ENCODE measurements at regions not wholly inside any gene's neighbourhood (a gene's known extent, or its start where the extent isn't known, plus 50 kb on each side); places are given as distances from the start of the nearest gene placed in this dataset.

GRCh38 chr5:73319036-73319435 is 129.5 kb downstream of the FOXD1 start:
- TF ChIP-seq POLR2A (IDR thresholded peaks at IDR 0.05), result no peak
- no peak for TF ChIP-seq POLR2AphosphoS5 (IDR thresholded peaks at IDR 0.05; ENCODE audit: insufficient read depth in 1 of 2, low read depth in 1 of 2)
- no peak for TF ChIP-seq CTCF (IDR thresholded peaks at IDR 0.05)
